Hepatocyte (in vitro differentiated cells): ENCODE measurements at regions not wholly inside any gene's neighbourhood (a gene's known extent, or its start where the extent isn't known, plus 50 kb on each side); places are given as distances from the start of the nearest gene placed in this dataset.

ENCODE experiments used
- EZH2 ChIP-seq: fragments of 200-600 bp; sonication (generic); IDR thresholded peaks from 2 replicates; pipeline ENCODE4 v1.6.1; 2016; ENCODE audit warnings: antibody characterized with exemption, mild to moderate bottlenecking, borderline replicate concordance
- TF ChIP-seq, protein P1 (sequence below): fragments of 200-600 bp; sonication (generic); IDR thresholded peaks from 2 replicates; pipeline ENCODE4 v1.5.1; 2016; ENCODE audit warnings: antibody characterized with exemption, mild to moderate bottlenecking; ENCODE audit not compliant: poor library complexity

- TF ChIP-seq, protein P1, sequence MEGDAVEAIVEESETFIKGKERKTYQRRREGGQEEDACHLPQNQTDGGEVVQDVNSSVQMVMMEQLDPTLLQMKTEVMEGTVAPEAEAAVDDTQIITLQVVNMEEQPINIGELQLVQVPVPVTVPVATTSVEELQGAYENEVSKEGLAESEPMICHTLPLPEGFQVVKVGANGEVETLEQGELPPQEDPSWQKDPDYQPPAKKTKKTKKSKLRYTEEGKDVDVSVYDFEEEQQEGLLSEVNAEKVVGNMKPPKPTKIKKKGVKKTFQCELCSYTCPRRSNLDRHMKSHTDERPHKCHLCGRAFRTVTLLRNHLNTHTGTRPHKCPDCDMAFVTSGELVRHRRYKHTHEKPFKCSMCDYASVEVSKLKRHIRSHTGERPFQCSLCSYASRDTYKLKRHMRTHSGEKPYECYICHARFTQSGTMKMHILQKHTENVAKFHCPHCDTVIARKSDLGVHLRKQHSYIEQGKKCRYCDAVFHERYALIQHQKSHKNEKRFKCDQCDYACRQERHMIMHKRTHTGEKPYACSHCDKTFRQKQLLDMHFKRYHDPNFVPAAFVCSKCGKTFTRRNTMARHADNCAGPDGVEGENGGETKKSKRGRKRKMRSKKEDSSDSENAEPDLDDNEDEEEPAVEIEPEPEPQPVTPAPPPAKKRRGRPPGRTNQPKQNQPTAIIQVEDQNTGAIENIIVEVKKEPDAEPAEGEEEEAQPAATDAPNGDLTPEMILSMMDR: no peak
- no peak for TF ChIP-seq EZH2
Measured at GRCh38 chr16:6113749-6114148, 1016.2 kb upstream of the EEF2KMT start.
